Hematopoietic multipotent progenitor cell treated with erythropoietin and hydrocortisone succinate and interleukin-3 and kit ligand, for 6 days (in vitro differentiated cells): ENCODE measurements at regions not wholly inside any gene's neighbourhood (a gene's known extent, or its start where the extent isn't known, plus 50 kb on each side); places are given as distances from the start of the nearest gene placed in this dataset.
"Not testable (repeated sequence)": the region's sequence is repeated elsewhere in the genome, so short reads cannot be mapped to it uniquely, and the experiment has no call there.

Source experiments
- DNase-seq: peaks from one replicate; pipeline ENCODE4 v3.0.0-alpha.2; 2015

- no peak for DNase-seq
Measured at GRCh38 chr5:106873568-106873967, 797.2 kb downstream of the EFNA5 start.

DNA sequence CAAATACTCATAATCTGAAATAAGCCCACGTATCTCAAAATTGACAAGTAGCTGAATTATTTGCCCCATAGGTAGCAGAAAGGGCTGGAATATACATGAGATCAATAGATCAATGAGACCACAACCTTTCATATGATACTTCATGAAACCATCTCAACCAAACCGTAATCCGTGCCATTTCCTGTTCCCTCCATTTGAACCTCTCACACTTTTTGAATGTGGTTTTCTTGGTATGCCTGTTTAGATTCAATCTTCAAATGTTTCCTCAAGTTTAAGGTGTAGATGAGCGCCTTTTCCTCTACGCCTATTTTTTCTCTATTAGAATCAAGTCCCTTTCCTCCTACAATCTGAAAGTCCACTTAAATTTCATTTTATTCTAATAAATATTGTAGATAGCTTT lies 805.5 kb downstream of the EFNA5 start:
- DNase-seq, result no peak

- no peak for DNase-seq
Measured at GRCh38 chr5:106862450-106863193, 808.1 kb downstream of the EFNA5 start.

DNA sequence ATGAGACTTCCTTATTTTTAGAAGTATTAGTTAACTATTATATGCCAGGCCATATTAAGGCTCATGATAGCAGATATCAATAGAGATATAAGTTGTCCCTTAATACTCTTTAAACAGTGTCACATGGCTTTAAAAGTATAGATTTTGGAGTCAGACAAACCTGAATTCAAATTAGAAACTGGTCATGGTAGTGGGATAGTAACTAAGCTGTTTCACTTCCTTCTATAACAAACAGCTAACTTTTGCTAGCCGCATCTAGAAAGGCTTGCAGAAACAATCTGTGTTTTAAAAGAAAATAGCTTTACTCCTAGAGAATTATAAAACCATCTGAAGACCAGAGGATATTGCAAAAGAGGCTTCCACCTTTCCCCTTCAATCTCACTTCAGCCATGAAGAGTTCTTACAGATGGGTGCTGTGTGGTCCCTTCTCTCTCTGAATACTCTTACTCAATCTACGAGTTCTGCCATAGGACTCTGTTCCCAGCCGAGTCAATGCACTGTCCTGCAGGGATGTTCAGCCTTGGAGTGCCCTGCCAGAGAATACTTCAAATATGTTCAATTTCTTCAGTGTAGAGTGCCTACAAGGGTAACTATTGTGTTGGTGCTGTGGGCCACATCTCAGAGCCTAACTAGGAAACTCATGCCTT lies 810.2 kb downstream of the EFNA5 start:
- DNase-seq, result no peak

GRCh38 chr5:106858616-106859015 lies 812.1 kb downstream of the EFNA5 start:
- DNase-seq, result no peak

DNA sequence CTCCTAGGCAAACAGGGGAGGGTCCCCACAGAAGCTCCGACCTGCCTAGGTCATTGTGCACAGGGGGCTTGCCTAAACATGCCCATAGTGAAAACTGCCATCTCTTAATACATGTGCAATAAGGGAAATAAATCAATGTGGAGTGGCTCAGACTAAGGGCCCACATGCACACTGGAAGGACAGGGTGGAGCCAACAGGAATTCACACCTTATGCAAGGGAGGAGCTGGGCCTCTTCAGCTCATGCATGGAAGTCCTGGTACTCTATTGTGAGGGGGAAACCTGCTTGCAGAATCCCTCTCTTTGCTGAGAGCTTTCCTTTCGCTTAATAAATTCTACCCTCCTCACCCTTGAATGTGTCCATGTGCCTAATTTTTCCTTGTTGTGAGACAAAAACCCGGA lies 815.8 kb downstream of the EFNA5 start:
- DNase-seq, result no peak

GRCh38 chr5:106854105-106854687 lies 816.5 kb downstream of the EFNA5 start:
- no peak for DNase-seq

- DNase-seq, result no peak
Measured at GRCh38 chr5:106853266-106853665, 817.5 kb downstream of the EFNA5 start.

- no peak for DNase-seq
Measured at GRCh38 chr5:106849266-106849665, 821.5 kb downstream of the EFNA5 start.

GRCh38 chr5:106843812-106844416 lies 826.8 kb downstream of the EFNA5 start:
- no peak for DNase-seq

DNA sequence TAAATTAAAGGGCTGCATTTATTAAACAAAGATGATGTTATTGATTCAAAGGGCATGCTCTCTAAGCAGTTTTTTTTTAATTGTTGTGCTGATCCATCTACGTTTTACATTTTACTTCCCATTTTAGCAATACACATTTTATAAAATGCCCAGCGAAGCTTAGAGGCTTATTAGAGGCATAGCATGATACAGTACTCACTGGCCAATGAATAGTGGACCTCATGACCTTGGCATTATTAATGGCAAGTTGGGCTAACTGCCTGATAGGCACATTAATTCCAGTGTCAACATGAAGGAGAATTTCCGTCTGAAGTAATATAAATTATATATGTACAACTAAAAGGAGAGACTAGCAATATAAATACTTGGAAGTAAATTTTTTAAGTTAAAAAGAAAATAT lies 837.2 kb downstream of the EFNA5 start:
- no peak for DNase-seq

- no peak for DNase-seq
Measured at GRCh38 chr5:106827061-106827460, 843.7 kb downstream of the EFNA5 start.

GRCh38 chr5:106825374-106825773 lies 845.4 kb downstream of the EFNA5 start:
- DNase-seq, result no peak

DNA sequence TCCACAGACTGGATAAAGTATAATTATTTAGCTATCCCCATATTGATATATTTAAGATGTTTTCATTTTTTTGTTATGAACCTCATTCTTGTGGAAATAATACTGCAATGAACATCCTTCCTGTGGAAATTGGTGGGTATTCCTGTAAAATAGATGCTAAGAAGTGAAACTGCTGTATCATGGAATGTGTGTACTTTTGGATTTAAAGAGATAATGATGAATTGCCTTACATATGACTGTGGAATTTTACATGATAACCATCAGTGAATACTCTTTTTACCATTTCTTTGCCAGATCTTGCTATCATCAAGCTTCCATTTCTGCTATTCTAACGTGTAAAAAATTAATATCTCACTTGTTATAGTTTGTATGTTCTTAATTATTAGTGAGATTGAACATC lies 847.9 kb downstream of the EFNA5 start:
- DNase-seq, result no peak

DNA sequence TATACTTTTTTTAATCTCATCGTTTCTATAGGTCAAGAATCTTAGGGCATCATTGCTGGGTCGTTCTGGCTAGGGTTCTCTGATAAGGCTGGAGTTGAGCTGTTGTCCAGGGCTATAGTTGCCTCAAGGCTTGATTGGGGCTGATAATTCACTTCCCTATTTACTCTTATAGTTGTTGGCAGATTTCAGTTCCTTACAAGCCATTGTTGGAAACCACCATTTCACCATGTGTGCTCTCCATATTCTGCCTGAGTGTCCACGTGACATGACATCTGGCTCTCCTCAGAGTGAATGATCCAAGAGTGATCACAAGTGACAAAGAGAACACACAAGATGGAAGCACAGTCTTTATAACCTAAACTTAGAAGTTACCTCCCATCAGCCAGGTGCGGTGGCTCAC lies 852.2 kb downstream of the EFNA5 start:
- no peak for DNase-seq

DNA sequence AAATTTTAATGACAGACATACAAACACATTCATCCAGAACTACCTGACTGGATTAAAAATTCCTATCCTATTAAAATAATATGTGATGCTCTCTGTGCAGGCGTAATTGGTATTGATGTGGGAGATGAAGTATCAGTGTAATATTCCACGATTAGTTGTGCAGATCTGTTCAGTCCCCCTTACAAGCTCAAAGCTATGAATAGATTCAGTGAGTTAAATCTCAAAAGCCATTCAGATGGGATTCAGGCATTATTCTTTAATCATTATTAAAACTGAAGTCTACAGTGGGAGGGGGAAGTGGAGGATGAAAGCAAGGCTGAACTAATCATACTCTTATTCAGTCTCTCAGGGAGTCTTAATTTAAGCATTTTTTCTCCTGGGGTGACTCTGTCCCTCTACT lies 855.8 kb downstream of the EFNA5 start:
- no peak for DNase-seq

DNA sequence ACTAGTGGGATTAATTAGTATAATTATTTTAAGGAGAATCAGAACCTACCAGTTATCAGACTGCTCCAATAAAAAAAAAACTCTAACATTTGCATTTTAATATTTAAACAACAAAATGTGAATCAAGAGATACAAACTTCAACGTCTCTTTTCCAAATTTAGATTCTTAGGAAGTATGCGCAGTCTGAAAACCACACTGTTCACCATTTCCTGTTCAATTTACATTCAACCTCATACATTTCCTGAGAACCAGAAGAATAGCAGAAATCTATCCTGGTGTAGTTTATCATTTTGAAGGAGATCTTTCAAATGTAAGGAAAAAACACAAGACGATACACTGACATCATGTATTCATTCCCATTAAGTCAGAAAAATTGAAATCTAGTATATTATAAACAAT lies 869.2 kb downstream of the EFNA5 start:
- no peak for DNase-seq

DNA sequence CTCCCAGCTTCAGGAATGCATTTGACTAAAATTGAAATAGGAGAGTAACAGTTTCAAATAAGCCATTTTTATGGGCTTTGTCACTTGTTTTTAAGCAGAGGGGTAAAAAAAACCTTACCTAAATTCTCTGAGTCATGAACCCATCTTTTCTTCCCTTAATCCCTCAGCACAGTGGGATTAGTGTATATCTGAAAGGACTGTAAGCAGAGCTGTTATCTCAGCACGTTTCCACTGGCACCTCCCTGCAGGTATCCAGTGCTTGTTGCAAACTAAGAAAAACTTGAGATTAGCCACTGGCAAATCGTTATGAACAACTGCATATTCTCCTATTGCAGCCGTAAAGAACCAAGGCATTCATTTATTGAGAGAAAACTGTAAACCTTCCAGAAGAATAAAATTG lies 872.7 kb downstream of the EFNA5 start:
- DNase-seq, result no peak

- DNase-seq, result no peak
Measured at GRCh38 chr5:106796081-106796480, 874.7 kb downstream of the EFNA5 start.

GRCh38 chr5:106784846-106785245 lies 885.9 kb downstream of the EFNA5 start:
- no peak for DNase-seq

GRCh38 chr5:106780355-106780754 lies 890.4 kb downstream of the EFNA5 start:
- no peak for DNase-seq

GRCh38 chr5:106776515-106776914 lies 894.2 kb downstream of the EFNA5 start:
- DNase-seq, result not testable (repeated sequence)

DNA sequence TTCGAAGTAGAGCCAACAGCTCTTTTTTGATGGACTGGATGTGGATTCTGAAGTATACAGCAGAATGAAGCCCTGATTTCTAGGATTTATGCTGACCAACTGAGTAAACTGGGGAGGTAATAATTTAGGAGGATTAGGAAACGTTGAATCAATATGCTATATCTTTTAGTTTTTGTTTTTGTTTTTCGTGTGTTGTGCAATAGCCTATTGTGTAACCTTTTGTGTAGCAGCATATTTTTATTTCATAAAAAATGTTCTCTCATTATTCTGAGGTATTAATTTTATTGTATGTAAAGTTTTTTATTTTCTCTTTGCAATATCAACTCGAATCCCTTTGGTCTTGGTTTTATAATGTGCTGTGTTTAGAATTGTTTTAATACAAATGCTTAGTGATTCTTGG lies 902.3 kb downstream of the EFNA5 start:
- no peak for DNase-seq

DNA sequence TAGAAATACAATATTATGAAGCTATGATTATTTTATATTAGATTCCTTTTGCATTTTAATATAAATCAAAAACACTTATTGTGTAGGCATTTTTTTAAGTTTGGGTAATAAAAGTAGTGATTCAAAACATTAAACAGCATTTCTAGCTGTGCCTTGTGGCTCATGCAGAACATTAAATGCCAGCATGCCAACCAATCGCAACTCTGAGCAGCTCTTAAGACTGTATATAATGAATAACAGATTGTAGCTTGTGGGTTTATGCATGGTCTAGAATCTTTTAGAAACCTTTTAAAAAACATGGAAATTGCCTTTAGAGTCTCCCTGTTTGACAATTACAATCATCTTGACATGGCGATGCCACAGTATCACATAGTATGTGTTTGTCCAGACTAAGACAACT lies 903.8 kb downstream of the EFNA5 start:
- no peak for DNase-seq
